ENCODE measurements at regions not wholly inside any gene's neighbourhood (a gene's known extent, or its start where the extent isn't known, plus 50 kb on each side); places are given as distances from the start of the nearest gene placed in this dataset.

DNA sequence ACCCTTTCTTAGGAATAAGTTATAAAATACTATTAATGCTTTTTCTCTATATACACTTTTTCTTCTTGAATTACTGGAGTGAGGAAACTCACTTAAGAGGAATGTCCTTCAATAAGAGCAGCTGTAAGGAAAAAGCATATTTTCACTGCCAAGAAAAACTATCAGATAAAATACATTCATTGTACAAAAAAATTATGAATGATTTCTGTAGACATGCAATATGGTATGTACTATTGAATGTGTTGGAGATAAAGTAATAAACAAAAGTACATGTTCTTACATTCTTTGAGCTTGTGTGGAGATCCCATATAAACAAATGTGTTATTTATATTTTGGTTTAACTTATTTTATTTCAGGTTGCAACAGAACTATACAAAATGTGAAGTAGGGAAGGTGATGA lies 241.0 kb upstream of the ZNF717 start:
- DNase-seq (ENCODE audit: low read depth): no peak
- H3K4me3 ChIP-seq (ENCODE audit: low read depth, low read length): no peak overlapping the region
- no peak for TF ChIP-seq CTCF (IDR thresholded peaks at IDR 0.05; ENCODE audit: insufficient read depth, low read depth, low read length, missing control alignments)

GRCh38 chr3:76028774-76029173 lies 243.4 kb upstream of the ZNF717 start:
- DNase-seq (ENCODE audit: low read depth): no peak
- no peak overlapping the region for H3K4me3 ChIP-seq (ENCODE audit: low read depth, low read length)
- no peak for TF ChIP-seq CTCF (IDR thresholded peaks at IDR 0.05; ENCODE audit: insufficient read depth, low read depth, low read length, missing control alignments)

- DNase-seq (ENCODE audit: low read depth): no peak
- TF ChIP-seq CTCF (IDR thresholded peaks at IDR 0.05; ENCODE audit: insufficient read depth, low read depth, low read length, missing control alignments): no peak
- H3K4me3 ChIP-seq (ENCODE audit: low read depth, low read length): no peak overlapping the region
These were observed 249.3 kb upstream of the ZNF717 start for GRCh38 chr3:76034649-76035048.

DNA sequence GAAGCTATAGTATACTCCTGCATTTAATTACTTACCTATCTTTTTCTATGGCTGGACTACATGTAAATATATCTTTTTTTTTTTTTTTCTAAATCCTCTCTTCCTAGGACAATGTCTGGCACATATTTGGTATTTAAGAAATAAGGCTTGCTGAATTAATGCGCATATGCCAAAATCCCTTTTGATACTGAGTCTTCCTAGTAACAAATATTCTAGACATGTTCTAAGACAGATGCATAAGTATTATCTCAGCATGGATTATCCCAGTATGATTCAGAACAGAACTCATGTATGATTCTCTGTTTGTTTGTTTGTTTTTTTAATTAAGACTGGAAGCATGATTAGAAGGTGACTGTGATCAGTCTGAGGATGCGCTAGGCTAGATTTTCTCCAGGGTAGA lies 249.8 kb upstream of the ZNF717 start:
- no peak for TF ChIP-seq CTCF (IDR thresholded peaks at IDR 0.05; ENCODE audit: insufficient read depth, low read depth, low read length, missing control alignments)
- no peak overlapping the region for H3K4me3 ChIP-seq (ENCODE audit: low read depth, low read length)
- no peak for DNase-seq (ENCODE audit: low read depth)

DNA sequence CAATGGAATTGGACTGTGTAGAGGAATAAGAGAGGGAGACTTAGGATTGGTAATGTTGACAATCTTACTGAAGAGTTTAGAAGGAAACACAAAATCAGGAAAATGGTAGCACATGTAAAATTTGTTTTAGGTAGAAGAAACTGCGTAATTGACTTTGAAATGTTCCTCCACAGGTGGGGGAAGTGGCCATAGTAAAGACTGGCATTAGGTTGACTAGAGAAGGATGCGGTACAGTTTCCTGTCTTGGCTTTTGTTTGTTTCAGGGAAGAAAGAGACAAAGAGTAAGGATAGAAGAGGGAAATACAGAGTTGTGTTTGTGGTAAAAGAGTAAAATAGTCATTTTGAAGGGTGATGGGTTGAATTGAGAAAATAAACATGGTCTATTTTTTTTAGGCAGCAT lies 253.6 kb upstream of the ZNF717 start:
- no peak overlapping the region for H3K4me3 ChIP-seq (ENCODE audit: low read depth, low read length)
- DNase-seq (ENCODE audit: low read depth): no peak
- no peak for TF ChIP-seq CTCF (IDR thresholded peaks at IDR 0.05; ENCODE audit: insufficient read depth, low read depth, low read length, missing control alignments)

GRCh38 chr3:76039431-76039830 lies 254.1 kb upstream of the ZNF717 start:
- DNase-seq (ENCODE audit: low read depth): no peak
- H3K4me3 ChIP-seq (ENCODE audit: low read depth, low read length): no peak overlapping the region
- TF ChIP-seq CTCF (IDR thresholded peaks at IDR 0.05; ENCODE audit: insufficient read depth, low read depth, low read length, missing control alignments): no peak

DNA sequence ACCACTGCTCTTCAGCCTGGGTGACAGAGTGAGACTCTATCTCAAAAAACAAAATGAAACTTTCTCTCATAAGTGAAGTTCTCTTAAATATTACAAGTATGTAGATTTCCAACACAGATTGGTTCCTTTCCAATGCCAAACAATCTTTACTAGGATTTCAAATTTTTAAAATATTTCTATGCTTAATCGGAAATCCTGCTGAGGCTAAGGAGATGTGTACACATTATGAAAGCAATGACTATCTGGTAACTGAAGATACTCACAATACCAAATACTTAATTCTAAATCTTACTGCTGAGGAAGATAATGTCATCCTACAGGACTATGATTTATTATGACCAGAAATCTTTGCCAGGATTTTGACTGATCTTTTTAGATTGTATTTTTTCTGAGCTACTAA lies 255.6 kb upstream of the ZNF717 start:
- no peak overlapping the region for H3K4me3 ChIP-seq (ENCODE audit: low read depth, low read length)
- DNase-seq (ENCODE audit: low read depth): no peak
- no peak for TF ChIP-seq CTCF (IDR thresholded peaks at IDR 0.05; ENCODE audit: insufficient read depth, low read depth, low read length, missing control alignments)
